HEK293 (cell line): ENCODE measurements at regions not wholly inside any gene's neighbourhood (a gene's known extent, or its start where the extent isn't known, plus 50 kb on each side); places are given as distances from the start of the nearest gene placed in this dataset.

Source experiments
- CTCF ChIA-PET: fragments of 350-600 bp; formaldehyde crosslinking; extraction: SDS; loops from one replicate; lab custom pipeline; 2021; ENCODE audit warnings: antibody characterized with exemption; lab: Yijun Ruan, JAX
- POLR2A ChIA-PET: fragments of 300-600 bp; formaldehyde crosslinking; extraction: SDS; loops from one replicate; lab custom pipeline; 2020; ENCODE audit warnings: antibody characterized with exemption, inconsistent platforms; lab: Yijun Ruan, JAX
- H3K27ac ChIP-seq: fragments of 200-500 bp; sonication (Bioruptor generic); 2 replicates; pipeline ENCODE4 v1.5.1; 2014; ENCODE audit warnings: low read depth, low read length, control low read depth, inconsistent platforms; ENCODE audit errors: extremely low read depth
- H3K36me3 ChIP-seq, 2 experiments: fragments of 200-500 bp in 1 of 2; sonication (Bioruptor generic) in 1 of 2; 1 replicate in 1 of 2; 2 replicates in 1 of 2; pipeline ENCODE4 v1.5.1; 2014 to 2017; ENCODE audit warnings: inconsistent platforms in 2 of 2, low read length in 2 of 2; ENCODE audit not compliant: control insufficient read depth in 2 of 2, insufficient read depth in 1 of 2
- H3K4me1 ChIP-seq: fragments of 200-500 bp; sonication (Bioruptor generic); 2 replicates; pipeline ENCODE4 v1.5.1; 2014; ENCODE audit warnings: mild to moderate bottlenecking, low read length, inconsistent platforms; ENCODE audit not compliant: control insufficient read depth, insufficient read depth
- H3K4me3 ChIP-seq: 2 replicates; pipeline ENCODE4 v1.5.1; 2011; ENCODE audit warnings: low read depth, mild to moderate bottlenecking, control low read depth, low read length, moderate library complexity
- H3K9me3 ChIP-seq: fragments of 200-500 bp; sonication (Bioruptor generic); 2 replicates; pipeline ENCODE4 v1.5.1; 2014; ENCODE audit warnings: low read depth, low read length, inconsistent platforms; ENCODE audit not compliant: control insufficient read depth, insufficient read depth
- EGR2 ChIP-seq: fragments of 450-650 bp; formaldehyde crosslinking; IDR thresholded peaks from 2 replicates; pipeline ENCODE4 v1.5.1; 2016; ENCODE audit warnings: low read depth, missing biosample characterization, missing genetic modification characterization
- GLIS2 ChIP-seq: fragments of 450-650 bp; formaldehyde crosslinking; IDR thresholded peaks from 2 replicates; pipeline ENCODE4 v1.5.1; 2016; ENCODE audit warnings: missing biosample characterization, missing genetic modification characterization
- OSR2 ChIP-seq: fragments of 450-650 bp; formaldehyde crosslinking; IDR thresholded peaks from 2 replicates; pipeline ENCODE4 v1.5.1; 2016; ENCODE audit warnings: missing biosample characterization, missing genetic modification characterization
- PATZ1 ChIP-seq: fragments of 450-650 bp; formaldehyde crosslinking; IDR thresholded peaks from 2 replicates; pipeline ENCODE4 v1.5.1; 2016; ENCODE audit warnings: missing biosample characterization, missing genetic modification characterization
- PRDM1 ChIP-seq: fragments of 450-650 bp; formaldehyde crosslinking; IDR thresholded peaks from 2 replicates; pipeline ENCODE4; 2016; ENCODE audit warnings: missing biosample characterization, missing genetic modification characterization
- REPIN1 ChIP-seq: fragments of 450-650 bp; formaldehyde crosslinking; IDR thresholded peaks from 2 replicates; pipeline ENCODE4 v1.5.1; 2017; ENCODE audit warnings: missing biosample characterization, missing genetic modification characterization, low read depth
- REST ChIP-seq: fragments of 450-650 bp; formaldehyde crosslinking; IDR thresholded peaks from 2 replicates; pipeline ENCODE4 v1.5.1; 2016; ENCODE audit warnings: missing biosample characterization, missing genetic modification characterization
- SP2 ChIP-seq: fragments of 450-650 bp; formaldehyde crosslinking; IDR thresholded peaks from 2 replicates; pipeline ENCODE4 v1.5.1; 2016; ENCODE audit warnings: missing biosample characterization, missing genetic modification characterization
- TCF7L2 ChIP-seq: IDR thresholded peaks from 2 replicates; pipeline ENCODE4 v1.6.1; 2011; ENCODE audit warnings: low read depth, mild to moderate bottlenecking, inconsistent platforms, low read length, moderate library complexity, borderline replicate concordance
- YY2 ChIP-seq: fragments of 450-650 bp; formaldehyde crosslinking; IDR thresholded peaks from 2 replicates; pipeline ENCODE4 v1.5.1; 2016; ENCODE audit warnings: missing biosample characterization, missing genetic modification characterization
- ZBTB17 ChIP-seq: fragments of 450-650 bp; formaldehyde crosslinking; IDR thresholded peaks from 2 replicates; pipeline ENCODE4 v1.5.1; 2016; ENCODE audit warnings: missing biosample characterization, missing genetic modification characterization
- ZBTB21 ChIP-seq: fragments of 450-650 bp; formaldehyde crosslinking; IDR thresholded peaks from 2 replicates; pipeline ENCODE4 v1.5.1; 2017; ENCODE audit warnings: missing biosample characterization, missing genetic modification characterization
- ZBTB48 ChIP-seq: fragments of 450-650 bp; formaldehyde crosslinking; IDR thresholded peaks from 2 replicates; pipeline ENCODE4 v1.5.1; 2016; ENCODE audit warnings: missing biosample characterization, missing genetic modification characterization
- ZNF114 ChIP-seq: fragments of 450-650 bp; formaldehyde crosslinking; IDR thresholded peaks from 2 replicates; pipeline ENCODE4 v1.5.0; 2017; ENCODE audit warnings: missing biosample characterization, missing genetic modification characterization
- ZNF140 ChIP-seq: fragments of 450-650 bp; formaldehyde crosslinking; IDR thresholded peaks from 2 replicates; pipeline ENCODE4 v1.5.1; 2016; ENCODE audit warnings: missing biosample characterization, missing genetic modification characterization
- ZNF223 ChIP-seq: fragments of 450-650 bp; formaldehyde crosslinking; IDR thresholded peaks from 2 replicates; pipeline ENCODE4 v1.5.1; 2016; ENCODE audit warnings: missing biosample characterization, missing genetic modification characterization
- ZNF24 ChIP-seq: fragments of 450-650 bp; formaldehyde crosslinking; IDR thresholded peaks from 2 replicates; pipeline ENCODE4 v1.5.1; 2016; ENCODE audit warnings: missing biosample characterization, missing genetic modification characterization
- ZNF280D ChIP-seq: fragments of 450-650 bp; formaldehyde crosslinking; IDR thresholded peaks from 2 replicates; pipeline ENCODE4 v1.5.1; 2016; ENCODE audit warnings: missing biosample characterization, missing genetic modification characterization
- ZNF324 ChIP-seq: fragments of 450-650 bp; formaldehyde crosslinking; IDR thresholded peaks from 2 replicates; pipeline ENCODE4 v1.5.1; 2016; ENCODE audit warnings: missing biosample characterization, missing genetic modification characterization
- ZNF341 ChIP-seq: fragments of 450-650 bp; formaldehyde crosslinking; IDR thresholded peaks from 2 replicates; pipeline ENCODE4; 2016; ENCODE audit warnings: low read depth, missing biosample characterization, missing genetic modification characterization
- ZNF354C ChIP-seq: fragments of 450-650 bp; formaldehyde crosslinking; IDR thresholded peaks from 2 replicates; pipeline ENCODE4 v1.5.1; 2016; ENCODE audit warnings: missing biosample characterization, missing genetic modification characterization, low read depth, borderline replicate concordance
- ZNF391 ChIP-seq: fragments of 450-650 bp; formaldehyde crosslinking; IDR thresholded peaks from 2 replicates; pipeline ENCODE4 v1.5.1; 2016; ENCODE audit warnings: low read depth, missing biosample characterization, missing genetic modification characterization, borderline replicate concordance
- ZNF404 ChIP-seq: fragments of 450-650 bp; formaldehyde crosslinking; IDR thresholded peaks from 2 replicates; pipeline ENCODE4 v1.5.1; 2017; ENCODE audit warnings: missing biosample characterization, missing genetic modification characterization
- ZNF548 ChIP-seq: fragments of 450-650 bp; formaldehyde crosslinking; IDR thresholded peaks from 2 replicates; pipeline ENCODE4 v1.5.1; 2016; ENCODE audit warnings: missing biosample characterization, missing genetic modification characterization
- ZNF555 ChIP-seq: fragments of 450-650 bp; formaldehyde crosslinking; conservative IDR thresholded peaks from 2 replicates; pipeline ENCODE4 v1.5.1; 2017; ENCODE audit warnings: missing biosample characterization, mild to moderate bottlenecking, missing genetic modification characterization, inconsistent platforms
- ZNF639 ChIP-seq: fragments of 450-650 bp; formaldehyde crosslinking; IDR thresholded peaks from 2 replicates; pipeline ENCODE4 v1.5.1; 2016; ENCODE audit warnings: missing biosample characterization, missing genetic modification characterization
- ZNF664 ChIP-seq: fragments of 450-650 bp; formaldehyde crosslinking; IDR thresholded peaks from 2 replicates; pipeline ENCODE4 v1.5.1; 2016; ENCODE audit warnings: missing biosample characterization, missing genetic modification characterization
- ZNF670 ChIP-seq: fragments of 450-650 bp; formaldehyde crosslinking; IDR thresholded peaks from 2 replicates; pipeline ENCODE4 v1.5.1; 2016; ENCODE audit warnings: missing biosample characterization, missing genetic modification characterization, low read depth

GRCh38 chr17:33925649-33926048, 329.4 kb upstream of the CCL2 start:
- Histone ChIP-seq H3K4me3 (no peak overlapping the region), H3K36me3 (no peaks in the 10 kb centered on the region), H3K9me3 (no peaks in the 10 kb centered on the region), H3K4me1 (0 out of 2 replicates have a peak, but pooled peaks cover 2% of the 10 kb centered on the region), H3K27ac (no peak overlapping the region)
- CTCF ChIA-PET = interaction anchor here (0.8 to 1.3 kb wide), 4 partner anchors 23 to 224 kb away, joined by 3 to 7 read pairs (median 5); no protein-coding TSS in a partner anchor
- TF ChIP-seq OSR2 (tag by site-specific recombination) = no peak
- TF ChIP-seq ZNF548 = no peak
- no peak for TF ChIP-seq ZNF223 (tag by site-specific recombination)
- TF ChIP-seq PRDM1 (tag by site-specific recombination) = no peak
- no peak for TF ChIP-seq YY2
- no peak for TF ChIP-seq ZNF324 (tag by site-specific recombination)
- no peak for TF ChIP-seq ZNF341
- no peak for TF ChIP-seq REPIN1
- TF ChIP-seq ZNF391 (tag by site-specific recombination) = no peak
- POLR2A ChIA-PET = no interaction called here

- Histone ChIP-seq H3K4me1 (0 out of 2 replicates have a peak, but pooled peaks cover 2% of the 10 kb centered on the region), H3K4me3 (no peak overlapping the region), H3K27ac (no peak overlapping the region), H3K36me3 (no peaks in the 10 kb centered on the region), H3K9me3 (no peaks in the 10 kb centered on the region)
- ChIA-PET POLR2A (no interaction called here), CTCF (interaction anchor here (0.6 to 3.4 kb wide), 35 partner anchors 9 to 434 kb away, joined by 3 to 59 read pairs (median 4); no protein-coding TSS in a partner anchor)
- TF ChIP-seq SP2 (tag by site-specific recombination) (0 out of 2 replicates have a peak, but pooled peaks have one; percentile 12), ZNF639 (tag by site-specific recombination) (peak; percentile 41; the same call in 1 of the 2 replicates), ZNF404 (tag by site-specific recombination) (no peak), TCF7L2 (no peak), ZNF140 (tag by site-specific recombination) (no peak), ZBTB17 (peak; percentile 81), ZNF354C (tag by site-specific recombination) (no peak), ZNF555 (no peak), REST (tag by site-specific recombination) (no peak), ZNF548 (no peak), ZBTB48 (no peak), ZNF670 (tag by site-specific recombination) (no peak), ZNF24 (no peak), ZNF114 (tag by site-specific recombination) (no peak), ZBTB21 (tag by site-specific recombination) (peak; percentile 69; the same call in 1 of the 2 replicates), ZNF664 (tag by site-specific recombination) (no peak), GLIS2 (no peak), EGR2 (tag by site-specific recombination) (no peak), ZNF280D (tag by site-specific recombination) (no peak), PATZ1 (tag by site-specific recombination) (0 out of 2 replicates have a peak, but pooled peaks have one; percentile 19)
Observed at GRCh38 chr17:33927732-33928133, 327.4 kb upstream of the CCL2 start.
